ENCODE measurements at regions not wholly inside any gene's neighbourhood (a gene's known extent, or its start where the extent isn't known, plus 50 kb on each side); places are given as distances from the start of the nearest gene placed in this dataset.

DNA sequence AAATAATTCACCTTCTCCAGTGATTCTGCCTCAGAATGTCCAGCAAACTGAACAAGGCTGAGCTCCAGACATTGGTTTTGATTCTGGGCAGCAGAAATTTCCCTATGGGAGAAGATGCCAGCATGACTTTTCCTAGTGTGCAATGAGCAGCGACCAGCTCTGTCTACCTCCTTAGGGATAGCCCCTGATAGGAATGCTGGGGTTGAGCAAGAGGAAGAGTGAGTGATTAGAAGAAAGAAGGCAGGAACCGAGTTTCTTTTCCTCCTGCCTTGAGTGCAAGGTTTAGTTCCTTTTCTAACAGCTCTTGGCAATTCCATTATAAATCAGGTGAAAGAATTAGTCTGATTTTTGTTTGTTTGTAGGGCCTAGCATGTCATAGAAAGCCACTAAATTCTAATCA lies 379.0 kb downstream of the DAD1 start:
- TF ChIP-seq, protein P1, sequence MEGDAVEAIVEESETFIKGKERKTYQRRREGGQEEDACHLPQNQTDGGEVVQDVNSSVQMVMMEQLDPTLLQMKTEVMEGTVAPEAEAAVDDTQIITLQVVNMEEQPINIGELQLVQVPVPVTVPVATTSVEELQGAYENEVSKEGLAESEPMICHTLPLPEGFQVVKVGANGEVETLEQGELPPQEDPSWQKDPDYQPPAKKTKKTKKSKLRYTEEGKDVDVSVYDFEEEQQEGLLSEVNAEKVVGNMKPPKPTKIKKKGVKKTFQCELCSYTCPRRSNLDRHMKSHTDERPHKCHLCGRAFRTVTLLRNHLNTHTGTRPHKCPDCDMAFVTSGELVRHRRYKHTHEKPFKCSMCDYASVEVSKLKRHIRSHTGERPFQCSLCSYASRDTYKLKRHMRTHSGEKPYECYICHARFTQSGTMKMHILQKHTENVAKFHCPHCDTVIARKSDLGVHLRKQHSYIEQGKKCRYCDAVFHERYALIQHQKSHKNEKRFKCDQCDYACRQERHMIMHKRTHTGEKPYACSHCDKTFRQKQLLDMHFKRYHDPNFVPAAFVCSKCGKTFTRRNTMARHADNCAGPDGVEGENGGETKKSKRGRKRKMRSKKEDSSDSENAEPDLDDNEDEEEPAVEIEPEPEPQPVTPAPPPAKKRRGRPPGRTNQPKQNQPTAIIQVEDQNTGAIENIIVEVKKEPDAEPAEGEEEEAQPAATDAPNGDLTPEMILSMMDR (IDR thresholded peaks at IDR 0.05), result no peak
- no peak for TF ChIP-seq POLR2A (IDR thresholded peaks at IDR 0.05)

Data from adrenal gland (tissue), 5 donors.